NCI-H2107 treated with DMSO at 0.1 percent for 48 hours (cell line): ENCODE measurements at regions not wholly inside any gene's neighbourhood (a gene's known extent, or its start where the extent isn't known, plus 50 kb on each side); places are given as distances from the start of the nearest gene placed in this dataset.

Experiments used
- DNase-seq: peaks from one replicate; lab custom pipeline; 2025; ENCODE audit not compliant: unreplicated experiment; lab: John Stamatoyannopoulos, UW

DNA sequence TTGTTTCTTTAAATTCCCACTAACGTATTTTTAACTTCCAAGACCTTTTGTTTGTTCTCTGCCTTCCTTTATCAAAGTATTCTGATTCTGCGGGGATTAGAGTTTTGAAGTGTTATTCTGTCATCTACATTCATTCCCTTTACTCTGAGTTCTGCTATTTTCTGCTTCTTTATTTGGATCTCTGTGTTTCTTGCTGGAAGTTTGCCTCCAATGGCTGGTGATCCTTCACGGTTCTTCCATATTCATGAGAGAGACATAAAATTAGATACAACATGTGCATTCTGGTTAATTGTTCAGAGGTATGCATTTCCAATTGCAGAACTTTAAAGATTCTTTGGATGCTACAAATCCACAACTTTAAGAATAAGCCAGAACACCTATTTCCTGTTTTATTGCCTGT, 244.7 kb upstream of the ADARB2 start:
- DNase-seq = no peak

GRCh38 chr10:1980459-1980858, 243.1 kb upstream of the ADARB2 start:
- no peak for DNase-seq

DNA sequence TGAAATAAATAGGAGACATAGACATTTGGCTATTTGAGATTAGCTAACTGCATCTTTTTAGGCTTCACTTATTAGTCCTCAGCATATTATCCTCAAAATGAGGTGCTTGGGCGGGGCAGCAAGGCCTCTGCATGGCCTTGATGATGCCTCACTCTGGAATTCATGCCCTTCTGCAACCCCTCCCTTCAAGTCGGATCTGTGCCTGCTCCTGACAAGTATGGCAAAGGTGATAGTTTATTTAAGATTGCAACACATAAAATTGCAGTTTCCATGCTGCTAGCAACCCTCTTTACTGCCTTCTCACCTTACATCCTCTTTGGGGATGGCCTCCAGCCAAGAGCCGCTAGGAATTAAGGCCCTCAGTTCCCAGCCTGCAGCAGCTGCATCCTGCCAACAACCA, 241.3 kb upstream of the ADARB2 start:
- no peak for DNase-seq

DNA sequence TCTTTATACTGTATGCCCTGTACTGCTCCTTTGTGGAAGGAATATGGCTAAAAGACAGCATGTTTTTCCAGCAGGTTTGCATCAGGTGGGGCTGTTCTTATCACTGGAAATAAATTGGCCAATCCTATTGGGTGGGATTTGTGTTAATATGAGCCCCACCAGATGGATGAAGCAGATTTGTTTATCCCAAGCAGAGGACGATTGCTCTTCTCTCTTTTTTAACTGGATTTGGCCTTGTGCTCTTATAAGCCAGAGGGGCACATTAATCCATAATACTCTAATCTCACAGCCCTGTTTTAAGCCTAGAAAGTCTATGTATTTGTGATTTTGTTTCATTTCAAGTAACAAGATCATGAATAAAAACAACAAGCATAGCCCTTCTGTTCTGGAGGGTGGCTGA, 240.1 kb upstream of the ADARB2 start:
- DNase-seq = no peak

DNA sequence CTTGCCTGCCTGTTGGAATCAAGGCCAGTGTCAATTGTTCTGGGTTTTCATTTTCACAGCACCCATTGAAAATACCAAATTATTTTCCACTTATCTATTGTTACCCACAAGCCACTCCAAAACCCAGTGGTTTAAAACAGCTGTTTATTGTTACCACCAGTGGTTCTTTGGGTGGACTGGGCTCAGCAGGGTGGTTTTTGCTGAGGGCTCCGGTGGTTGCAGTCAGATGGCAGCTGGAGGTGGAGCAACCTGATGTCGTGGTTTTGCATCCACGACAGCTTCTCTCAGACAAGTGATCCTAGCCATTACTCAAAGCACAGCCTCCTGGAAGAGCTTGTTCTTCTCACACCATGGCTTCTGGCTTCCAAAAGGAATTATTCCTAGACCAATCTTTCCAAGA, 235.1 kb upstream of the ADARB2 start:
- no peak for DNase-seq

DNA sequence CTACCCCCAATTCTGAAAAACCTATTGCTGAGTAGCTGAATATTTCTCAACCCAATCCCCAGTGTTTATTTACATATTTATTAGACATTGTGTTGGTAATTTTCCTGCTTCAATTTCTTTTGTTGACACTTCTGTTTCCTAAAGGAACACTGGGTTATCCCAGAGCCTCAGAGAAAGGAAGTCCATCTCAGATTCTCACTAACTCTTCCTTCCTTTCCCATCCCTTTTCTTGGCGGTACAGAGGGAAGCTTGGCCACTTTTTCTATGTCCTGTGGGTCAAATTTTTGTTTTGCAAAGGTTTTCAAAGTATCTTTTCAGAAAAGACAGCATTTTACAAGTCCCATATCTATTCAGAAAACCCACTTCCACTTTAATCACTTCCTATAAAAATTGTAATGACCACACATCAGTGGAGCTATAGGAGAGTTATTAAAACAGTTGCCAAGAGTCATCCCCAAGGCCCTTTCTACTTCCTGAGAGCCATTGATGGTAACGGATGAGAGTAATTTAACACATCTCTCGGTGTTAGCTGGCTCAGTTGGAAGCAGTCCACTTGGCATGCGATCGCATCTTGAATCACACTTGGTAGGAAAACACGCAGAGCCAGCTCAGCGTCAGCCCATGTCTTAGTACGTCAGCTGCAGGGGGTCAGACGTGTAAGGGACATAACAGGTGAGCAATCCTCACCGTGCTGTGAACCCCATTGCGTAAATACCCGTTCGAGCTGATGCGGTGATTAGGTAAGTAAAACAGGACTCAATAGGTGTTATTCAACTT, 231.1 kb upstream of the ADARB2 start:
- DNase-seq = no peak

DNA sequence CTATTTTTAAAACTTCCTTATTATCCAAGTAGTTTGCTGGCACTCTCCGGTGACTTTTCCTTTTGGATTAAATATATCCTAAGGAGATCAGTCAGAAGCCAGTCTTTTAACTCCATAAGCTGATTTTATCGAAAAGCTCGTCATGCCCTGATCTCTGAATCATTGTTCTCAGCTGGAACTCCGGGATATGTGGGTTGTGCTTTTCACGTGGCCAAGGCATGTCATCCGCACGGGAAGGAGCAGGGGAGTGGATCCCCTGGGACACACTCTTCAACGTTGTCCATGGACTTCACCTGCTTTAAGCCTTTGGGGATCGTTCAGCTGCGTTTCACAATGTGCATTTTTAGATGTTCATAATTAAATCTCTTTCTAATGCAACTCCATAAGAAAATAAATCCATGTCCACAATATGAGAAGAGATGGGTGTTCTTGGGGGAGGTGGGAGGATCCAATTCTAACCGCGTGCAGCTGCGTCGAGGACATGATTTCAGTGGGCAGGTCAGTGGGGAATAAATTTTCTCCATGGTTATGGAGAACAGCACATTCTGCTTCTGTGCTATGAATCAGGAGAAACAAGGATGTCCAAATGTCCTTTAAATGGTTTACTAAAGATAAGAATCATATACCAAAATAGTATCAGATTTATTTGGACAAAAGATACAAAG, 229.5 kb upstream of the ADARB2 start:
- DNase-seq = peak; percentile 21

GRCh38 chr10:1964476-1964875, 227.2 kb upstream of the ADARB2 start:
- no peak for DNase-seq

DNA sequence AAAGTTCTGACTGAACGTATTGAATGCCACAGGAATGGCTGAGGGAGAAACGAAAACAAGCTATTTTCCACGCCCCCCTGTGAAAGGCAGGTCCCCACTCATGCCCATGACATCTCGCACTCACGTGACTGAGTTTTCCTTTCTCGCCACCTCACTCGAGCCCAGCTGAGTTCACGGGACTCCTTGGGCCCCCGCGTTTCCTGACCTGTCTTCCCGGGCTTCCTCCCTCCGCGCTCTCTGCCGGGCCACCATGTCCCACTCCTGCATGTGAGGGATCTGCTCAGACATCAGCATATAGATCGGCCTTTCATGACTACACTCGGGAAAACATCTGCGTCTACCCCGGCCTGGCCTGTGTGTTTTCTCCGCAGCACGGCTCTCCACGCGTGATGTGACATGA, 226.0 kb upstream of the ADARB2 start:
- DNase-seq = no peak

- no peak for DNase-seq
These were observed 224.7 kb upstream of the ADARB2 start for GRCh38 chr10:1961989-1962388.

DNA sequence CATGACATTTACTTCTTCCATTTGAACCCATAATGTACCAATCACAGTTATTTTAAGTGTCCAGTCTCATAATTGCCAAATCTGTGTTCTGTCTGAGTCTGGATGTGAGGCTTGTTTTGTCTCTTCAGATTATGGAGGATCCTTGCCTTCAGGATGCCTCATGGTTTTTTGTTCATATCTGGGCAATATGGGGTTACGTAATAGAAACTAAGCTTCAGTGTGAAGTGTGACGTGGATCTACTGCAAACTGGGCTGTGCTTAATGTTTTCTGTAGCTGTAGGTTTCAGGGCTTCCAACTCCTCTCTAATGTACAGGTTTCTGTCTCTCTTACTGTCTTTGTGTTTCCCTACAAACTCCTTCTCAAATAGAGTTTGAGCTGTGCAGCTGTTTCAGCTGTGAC, 223.7 kb upstream of the ADARB2 start:
- no peak for DNase-seq

DNA sequence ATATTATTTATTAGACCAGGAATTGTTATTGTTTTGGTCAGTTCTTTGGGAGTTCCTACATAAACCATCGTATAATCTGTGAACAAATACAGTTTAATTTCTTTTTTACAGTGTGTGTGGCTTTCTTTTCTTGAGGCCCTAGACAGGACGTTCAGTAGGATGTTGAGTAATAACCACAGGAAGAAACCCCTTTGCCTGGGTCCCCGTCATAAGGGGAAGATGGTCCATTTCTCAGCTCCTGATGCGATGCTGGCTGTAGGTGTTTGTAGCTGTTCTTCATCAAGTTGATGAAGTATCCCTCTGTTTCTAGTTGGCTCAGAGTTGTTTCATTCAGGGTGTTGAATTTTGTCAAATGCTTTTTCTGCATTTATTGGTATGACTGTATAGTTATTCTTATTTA, 219.7 kb upstream of the ADARB2 start:
- no peak for DNase-seq

- no peak for DNase-seq
These were observed 217.0 kb upstream of the ADARB2 start for GRCh38 chr10:1954300-1954699.

DNA sequence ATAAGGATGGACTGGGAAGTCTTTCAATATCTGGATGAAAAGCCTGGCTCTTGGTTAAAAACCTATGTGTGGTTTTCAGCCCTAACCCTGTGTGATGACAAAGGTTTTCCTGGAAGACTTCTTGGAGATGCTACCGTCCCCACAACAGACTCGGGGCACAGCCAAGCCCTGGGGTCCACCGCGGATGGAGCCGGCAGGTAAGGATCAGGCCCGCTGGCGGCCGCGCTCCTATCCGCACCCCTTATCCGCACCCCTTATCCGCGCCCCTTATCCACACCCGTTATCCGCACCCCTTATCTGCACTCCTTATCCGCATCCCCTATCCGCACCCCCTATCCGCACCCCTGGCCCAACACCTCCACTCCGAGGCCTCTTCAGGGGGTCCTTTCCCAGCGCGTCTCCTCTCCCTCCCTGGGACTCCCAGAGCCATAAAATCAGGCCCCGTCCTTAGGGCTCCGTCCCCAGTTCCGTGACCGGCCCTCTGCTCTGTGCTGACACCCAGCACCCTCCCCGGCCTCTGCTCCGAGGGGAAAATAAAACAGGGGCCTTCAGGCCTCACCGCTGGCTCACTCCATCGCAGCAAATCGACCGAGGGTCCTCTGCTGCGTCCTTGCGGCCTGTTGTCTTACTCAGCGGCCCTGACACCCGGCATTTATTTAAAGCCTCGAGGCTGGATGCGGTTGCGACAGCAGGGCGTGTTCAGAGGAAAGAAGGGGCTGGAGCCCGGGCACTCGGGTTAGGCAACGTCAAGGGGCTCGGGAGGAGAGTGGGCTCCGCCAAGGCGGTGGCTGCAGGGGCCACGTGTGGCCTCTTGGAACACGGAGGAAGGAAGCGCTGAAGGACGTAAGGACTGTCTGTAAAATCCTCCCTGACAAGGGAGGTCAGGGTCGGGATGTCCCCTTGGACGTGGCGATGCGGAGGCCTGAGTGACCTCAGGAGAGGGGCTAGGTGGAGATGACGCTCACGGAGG, 215.1 kb upstream of the ADARB2 start:
- DNase-seq = no peak

DNA sequence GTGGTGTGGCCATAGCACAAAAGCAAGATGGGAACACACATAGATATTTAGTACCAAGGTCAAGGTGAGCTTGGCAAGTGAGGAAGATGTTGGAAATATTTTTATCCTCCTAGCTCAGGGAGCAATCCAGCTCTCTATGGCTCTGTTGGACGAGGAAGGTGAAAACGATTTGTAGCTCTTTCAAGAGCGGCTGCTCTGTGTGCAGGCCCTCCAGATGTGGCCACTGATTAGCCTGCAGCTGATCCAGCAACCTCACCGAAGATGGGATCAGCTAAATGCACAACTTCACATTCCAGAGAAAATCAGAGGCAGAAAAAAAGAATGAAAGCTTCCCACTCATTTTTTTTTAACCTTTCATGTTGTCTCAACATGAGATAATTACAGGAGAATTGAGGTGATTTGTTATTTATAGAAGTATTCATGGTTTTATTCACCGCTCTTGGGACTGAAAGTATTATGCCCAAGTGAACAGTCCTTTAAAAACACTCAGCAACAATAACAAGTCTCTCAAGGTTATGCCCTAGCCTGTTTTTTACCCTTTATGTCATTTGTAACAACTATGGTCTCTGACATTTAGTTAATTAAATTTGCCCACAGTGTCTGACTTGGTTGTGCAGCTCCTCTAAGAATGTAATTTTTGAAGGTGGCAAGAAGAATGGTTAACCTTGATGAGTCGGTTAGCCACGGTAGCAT, 213.6 kb upstream of the ADARB2 start:
- no peak for DNase-seq

GRCh38 chr10:1947464-1948003, 210.2 kb upstream of the ADARB2 start:
- no peak for DNase-seq

- DNase-seq = no peak
These were observed 207.2 kb upstream of the ADARB2 start for GRCh38 chr10:1944487-1944886.

DNA sequence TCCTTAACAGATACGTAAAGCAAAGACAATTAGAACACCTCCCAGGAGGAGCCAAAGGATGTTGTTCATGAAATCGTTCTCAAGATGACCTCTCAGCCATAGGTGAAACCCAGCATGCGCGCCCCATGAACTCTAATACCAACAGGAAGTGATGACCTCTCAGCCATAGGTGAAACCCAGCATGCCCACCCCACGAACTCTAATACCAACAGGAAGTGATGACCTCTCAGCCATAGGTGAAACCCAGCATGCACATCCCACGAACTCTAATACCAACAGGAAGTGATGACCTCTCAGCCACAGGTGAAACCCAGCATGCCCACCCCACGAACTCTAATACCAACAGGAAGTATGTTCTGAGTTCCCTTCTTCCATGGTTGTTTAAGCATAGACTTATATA, 205.2 kb upstream of the ADARB2 start:
- no peak for DNase-seq

DNA sequence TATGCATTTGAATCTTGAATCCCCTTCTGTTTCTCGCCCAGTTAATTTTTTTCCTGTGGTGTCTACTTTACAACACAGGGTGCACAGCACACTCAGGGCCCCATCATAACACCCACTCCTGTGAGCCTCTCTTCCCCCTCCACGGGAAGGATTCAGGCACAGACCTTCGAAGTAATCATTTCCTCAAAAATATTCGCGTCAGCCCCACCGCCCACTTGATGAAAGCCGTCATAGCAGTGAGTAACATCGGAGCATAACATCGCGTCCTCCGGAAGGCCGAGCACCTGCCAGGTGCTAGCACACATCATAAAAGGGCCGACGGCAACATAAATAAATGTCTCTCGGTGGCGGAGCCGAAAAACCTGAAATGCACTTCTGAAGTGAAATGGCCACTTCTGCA, 201.7 kb upstream of the ADARB2 start:
- no peak for DNase-seq

GRCh38 chr10:1938317-1938716, 201.0 kb upstream of the ADARB2 start:
- no peak for DNase-seq

DNA sequence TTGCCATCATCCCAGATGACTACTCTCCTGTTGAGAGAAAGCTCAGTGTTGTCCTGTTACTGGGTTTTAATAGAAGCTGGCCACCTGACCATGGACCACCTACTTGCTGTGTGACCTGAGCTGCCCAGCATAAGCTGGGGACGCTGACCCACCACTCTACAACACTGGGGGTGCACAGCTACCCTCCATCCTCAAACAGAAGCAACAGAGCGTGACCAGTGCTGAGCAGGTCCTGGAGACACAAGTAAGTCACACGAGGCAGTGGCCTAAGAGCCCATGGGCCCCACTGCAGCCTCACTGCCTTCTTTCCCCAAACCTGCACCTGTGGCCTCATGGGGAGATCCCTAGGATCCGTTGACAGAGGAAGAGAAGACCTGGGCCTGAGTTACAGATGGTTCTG, 198.6 kb upstream of the ADARB2 start:
- DNase-seq = no peak
